GM23338 (cell line): ENCODE measurements at regions not wholly inside any gene's neighbourhood (a gene's known extent, or its start where the extent isn't known, plus 50 kb on each side); places are given as distances from the start of the nearest gene placed in this dataset.

Source experiments
- ATAC-seq: fragments of 200-7000 bp; cut with Tn5 transposase; 3 replicates; pipeline ENCODE4 v1.9.1; 2020
- DNase-seq: peaks from one replicate; pipeline ENCODE4 v3.0.0-alpha.2; 2015; ENCODE audit warnings: low spot score
- H2AFZ ChIP-seq: fragments of 200-600 bp; sonication (generic); 2 replicates; pipeline ENCODE4 v1.8.0; 2016; ENCODE audit warnings: antibody characterized with exemption, mild to moderate bottlenecking, moderate library complexity
- H3F3A ChIP-seq: fragments of 200-600 bp; sonication (generic); replicated peaks from 2 replicates; pipeline ENCODE4 v1.8.0; 2017; ENCODE audit warnings: antibody characterized with exemption, mixed run types, low read depth
- H3K27ac ChIP-seq: fragments of 200-600 bp; sonication (generic); 2 replicates; pipeline ENCODE4 v1.6.1; 2016; ENCODE audit warnings: low read depth
- H3K27me3 ChIP-seq: fragments of 200-600 bp; sonication (generic); 2 replicates; pipeline ENCODE4 v1.8.0; 2016; ENCODE audit warnings: mild to moderate bottlenecking, mixed run types, moderate library complexity; ENCODE audit not compliant: insufficient read depth
- H3K36me3 ChIP-seq: fragments of 200-600 bp; sonication (generic); 2 replicates; pipeline ENCODE4 v1.8.0; 2016; ENCODE audit warnings: mild to moderate bottlenecking; ENCODE audit not compliant: insufficient read depth
- H3K4me1 ChIP-seq: fragments of 200-600 bp; sonication (generic); 2 replicates; pipeline ENCODE4 v1.8.0; 2016; ENCODE audit warnings: mild to moderate bottlenecking, moderate library complexity; ENCODE audit not compliant: insufficient read depth
- H3K4me2 ChIP-seq: fragments of 200-600 bp; sonication (generic); 2 replicates; pipeline ENCODE4 v1.7.1; 2017; ENCODE audit warnings: mixed run types
- H3K4me3 ChIP-seq: fragments of 200-600 bp; sonication (generic); 2 replicates; pipeline ENCODE4 v1.6.1; 2016; ENCODE audit warnings: mixed run types
- H3K79me2 ChIP-seq: fragments of 200-600 bp; sonication (generic); replicated peaks from 2 replicates; pipeline ENCODE4 v1.8.0; 2017; ENCODE audit warnings: mild to moderate bottlenecking; ENCODE audit not compliant: insufficient read depth
- H3K9me2 ChIP-seq: fragments of 200-600 bp; sonication (generic); 2 replicates; pipeline ENCODE4 v1.8.0; 2017; ENCODE audit not compliant: insufficient read depth
- H4K20me1 ChIP-seq: fragments of 200-600 bp; sonication (generic); replicated peaks from 2 replicates; pipeline ENCODE4 v1.8.0; 2017; ENCODE audit warnings: mild to moderate bottlenecking; ENCODE audit not compliant: insufficient read depth
- H3K27ac Mint-ChIP-seq: 2 replicates; pipeline ENCODE4 v1.8.0; 2020; ENCODE audit warnings: inconsistent platforms, mild to moderate bottlenecking, moderate library complexity, mixed read lengths
- H3K27me3 Mint-ChIP-seq: 3 replicates; pipeline ENCODE4 v1.8.0; 2022; ENCODE audit warnings: low read depth, mild to moderate bottlenecking, moderate library complexity, mixed read lengths, inconsistent platforms; ENCODE audit not compliant: insufficient read depth, poor library complexity
- H3K36me3 Mint-ChIP-seq: 3 replicates; pipeline ENCODE4 v1.8.0; 2021; ENCODE audit warnings: low read depth, mild to moderate bottlenecking, inconsistent platforms, moderate library complexity, mixed read lengths
- H3K4me1 Mint-ChIP-seq: 3 replicates; pipeline ENCODE4 v1.8.0; 2020; ENCODE audit warnings: mild to moderate bottlenecking, inconsistent platforms, mixed read lengths
- H3K4me3 Mint-ChIP-seq: 3 replicates; pipeline ENCODE4 v1.8.0; 2021; ENCODE audit warnings: moderate library complexity, mild to moderate bottlenecking, inconsistent platforms, mixed read lengths
- H3K9me3 Mint-ChIP-seq: 3 replicates; pipeline ENCODE4 v1.8.0; 2020; ENCODE audit warnings: moderate library complexity, mild to moderate bottlenecking, inconsistent platforms, mixed read lengths
- EZH2 ChIP-seq: fragments of 200-600 bp; sonication (generic); IDR thresholded peaks from one replicate; pipeline ENCODE4 v1.8.0; 2017; ENCODE audit warnings: antibody characterized with exemption, mild to moderate bottlenecking, low read depth; ENCODE audit not compliant: unreplicated experiment
- JUNB ChIP-seq: IDR thresholded peaks from one replicate; pipeline ENCODE4 v1.6.1; 2016; ENCODE audit warnings: antibody characterized with exemption; ENCODE audit not compliant: unreplicated experiment
- TF ChIP-seq, protein P1 (sequence below): fragments of 250-450 bp; sonication (Bioruptor Pico); IDR thresholded peaks from 2 replicates; pipeline ENCODE4 v1.5.0; 2020; ENCODE audit warnings: mild to moderate bottlenecking, moderate library complexity
- TF ChIP-seq, protein P2 (sequence below): IDR thresholded peaks from one replicate; pipeline ENCODE4 v1.6.1; 2018; ENCODE audit warnings: antibody characterized with exemption; ENCODE audit not compliant: unreplicated experiment

DNA sequence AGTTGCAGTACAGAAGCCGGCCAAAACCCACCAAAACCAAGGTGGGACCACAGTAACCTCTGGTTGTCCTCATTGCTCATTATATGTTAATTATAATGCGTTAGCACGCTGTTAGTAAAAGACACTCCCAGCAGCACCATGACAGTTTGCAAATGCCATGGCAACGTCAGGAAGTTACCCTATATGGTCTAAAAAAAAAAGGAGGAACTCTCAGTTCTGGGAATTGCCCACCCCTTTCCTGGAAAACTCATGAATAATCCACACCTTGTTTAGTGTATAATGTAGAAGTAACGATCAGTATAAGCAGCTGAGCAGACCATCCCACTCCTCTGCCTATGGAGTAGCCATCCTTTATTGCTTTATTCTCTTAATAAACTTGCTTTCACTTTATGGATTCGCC is 148.6 kb upstream of the EXOC2 start:
- H3K27me3 ChIP-seq, result no peaks in the 10 kb centered on the region
- no peaks in the 10 kb centered on the region for H3F3A ChIP-seq
- Mint-ChIP-seq H3K27ac (no peak overlapping the region), H3K4me3 (no peak overlapping the region), H3K9me3 (peaks cover 15% of the 10 kb centered on the region), H3K27me3 (peaks cover 5% of the 10 kb centered on the region), H3K4me1 (peaks cover 18% of the 10 kb centered on the region), H3K36me3 (peaks cover 13% of the 10 kb centered on the region; the same call in 2 of the 3 replicates)
- DNase-seq (no peak), ATAC-seq (no peak)
- H3K4me1 ChIP-seq, result no peaks in the 10 kb centered on the region; the same call in 1 of the 2 replicates
- H3K36me3 ChIP-seq, result no peaks in the 10 kb centered on the region
- H3K79me2 ChIP-seq, result no peaks in the 10 kb centered on the region
- no peak overlapping the region for H3K4me3 ChIP-seq
- H3K4me2 ChIP-seq, result no peak overlapping the region
- H3K27ac ChIP-seq, result no peak overlapping the region
- TF ChIP-seq EZH2, result no peak
- H2AFZ ChIP-seq, result no peak overlapping the region; the same call in 1 of the 2 replicates
- H4K20me1 ChIP-seq, result no peaks in the 10 kb centered on the region
- 0 out of 2 replicates have a peak, but pooled peaks cover 6% of the 10 kb centered on the region for H3K9me2 ChIP-seq

DNA sequence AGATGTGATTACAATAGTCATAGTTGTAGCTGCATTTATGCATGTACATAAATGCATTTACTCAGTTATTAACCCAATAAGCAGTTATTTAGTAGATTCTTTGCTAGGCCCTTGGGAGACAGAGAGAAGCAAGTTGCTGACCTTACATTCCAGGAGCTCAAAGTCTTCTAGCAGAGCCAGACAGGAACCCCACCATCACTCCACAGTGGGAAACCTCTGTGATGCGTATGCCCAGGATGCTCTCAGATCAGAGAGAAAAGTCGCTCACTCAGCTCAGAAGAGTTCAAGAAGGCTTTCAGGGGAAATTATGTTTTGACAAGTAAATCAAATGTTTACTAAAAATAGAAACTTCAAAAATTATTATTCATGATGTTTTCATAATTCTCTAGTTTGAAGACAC is 146.3 kb upstream of the EXOC2 start:
- TF ChIP-seq, protein P1, sequence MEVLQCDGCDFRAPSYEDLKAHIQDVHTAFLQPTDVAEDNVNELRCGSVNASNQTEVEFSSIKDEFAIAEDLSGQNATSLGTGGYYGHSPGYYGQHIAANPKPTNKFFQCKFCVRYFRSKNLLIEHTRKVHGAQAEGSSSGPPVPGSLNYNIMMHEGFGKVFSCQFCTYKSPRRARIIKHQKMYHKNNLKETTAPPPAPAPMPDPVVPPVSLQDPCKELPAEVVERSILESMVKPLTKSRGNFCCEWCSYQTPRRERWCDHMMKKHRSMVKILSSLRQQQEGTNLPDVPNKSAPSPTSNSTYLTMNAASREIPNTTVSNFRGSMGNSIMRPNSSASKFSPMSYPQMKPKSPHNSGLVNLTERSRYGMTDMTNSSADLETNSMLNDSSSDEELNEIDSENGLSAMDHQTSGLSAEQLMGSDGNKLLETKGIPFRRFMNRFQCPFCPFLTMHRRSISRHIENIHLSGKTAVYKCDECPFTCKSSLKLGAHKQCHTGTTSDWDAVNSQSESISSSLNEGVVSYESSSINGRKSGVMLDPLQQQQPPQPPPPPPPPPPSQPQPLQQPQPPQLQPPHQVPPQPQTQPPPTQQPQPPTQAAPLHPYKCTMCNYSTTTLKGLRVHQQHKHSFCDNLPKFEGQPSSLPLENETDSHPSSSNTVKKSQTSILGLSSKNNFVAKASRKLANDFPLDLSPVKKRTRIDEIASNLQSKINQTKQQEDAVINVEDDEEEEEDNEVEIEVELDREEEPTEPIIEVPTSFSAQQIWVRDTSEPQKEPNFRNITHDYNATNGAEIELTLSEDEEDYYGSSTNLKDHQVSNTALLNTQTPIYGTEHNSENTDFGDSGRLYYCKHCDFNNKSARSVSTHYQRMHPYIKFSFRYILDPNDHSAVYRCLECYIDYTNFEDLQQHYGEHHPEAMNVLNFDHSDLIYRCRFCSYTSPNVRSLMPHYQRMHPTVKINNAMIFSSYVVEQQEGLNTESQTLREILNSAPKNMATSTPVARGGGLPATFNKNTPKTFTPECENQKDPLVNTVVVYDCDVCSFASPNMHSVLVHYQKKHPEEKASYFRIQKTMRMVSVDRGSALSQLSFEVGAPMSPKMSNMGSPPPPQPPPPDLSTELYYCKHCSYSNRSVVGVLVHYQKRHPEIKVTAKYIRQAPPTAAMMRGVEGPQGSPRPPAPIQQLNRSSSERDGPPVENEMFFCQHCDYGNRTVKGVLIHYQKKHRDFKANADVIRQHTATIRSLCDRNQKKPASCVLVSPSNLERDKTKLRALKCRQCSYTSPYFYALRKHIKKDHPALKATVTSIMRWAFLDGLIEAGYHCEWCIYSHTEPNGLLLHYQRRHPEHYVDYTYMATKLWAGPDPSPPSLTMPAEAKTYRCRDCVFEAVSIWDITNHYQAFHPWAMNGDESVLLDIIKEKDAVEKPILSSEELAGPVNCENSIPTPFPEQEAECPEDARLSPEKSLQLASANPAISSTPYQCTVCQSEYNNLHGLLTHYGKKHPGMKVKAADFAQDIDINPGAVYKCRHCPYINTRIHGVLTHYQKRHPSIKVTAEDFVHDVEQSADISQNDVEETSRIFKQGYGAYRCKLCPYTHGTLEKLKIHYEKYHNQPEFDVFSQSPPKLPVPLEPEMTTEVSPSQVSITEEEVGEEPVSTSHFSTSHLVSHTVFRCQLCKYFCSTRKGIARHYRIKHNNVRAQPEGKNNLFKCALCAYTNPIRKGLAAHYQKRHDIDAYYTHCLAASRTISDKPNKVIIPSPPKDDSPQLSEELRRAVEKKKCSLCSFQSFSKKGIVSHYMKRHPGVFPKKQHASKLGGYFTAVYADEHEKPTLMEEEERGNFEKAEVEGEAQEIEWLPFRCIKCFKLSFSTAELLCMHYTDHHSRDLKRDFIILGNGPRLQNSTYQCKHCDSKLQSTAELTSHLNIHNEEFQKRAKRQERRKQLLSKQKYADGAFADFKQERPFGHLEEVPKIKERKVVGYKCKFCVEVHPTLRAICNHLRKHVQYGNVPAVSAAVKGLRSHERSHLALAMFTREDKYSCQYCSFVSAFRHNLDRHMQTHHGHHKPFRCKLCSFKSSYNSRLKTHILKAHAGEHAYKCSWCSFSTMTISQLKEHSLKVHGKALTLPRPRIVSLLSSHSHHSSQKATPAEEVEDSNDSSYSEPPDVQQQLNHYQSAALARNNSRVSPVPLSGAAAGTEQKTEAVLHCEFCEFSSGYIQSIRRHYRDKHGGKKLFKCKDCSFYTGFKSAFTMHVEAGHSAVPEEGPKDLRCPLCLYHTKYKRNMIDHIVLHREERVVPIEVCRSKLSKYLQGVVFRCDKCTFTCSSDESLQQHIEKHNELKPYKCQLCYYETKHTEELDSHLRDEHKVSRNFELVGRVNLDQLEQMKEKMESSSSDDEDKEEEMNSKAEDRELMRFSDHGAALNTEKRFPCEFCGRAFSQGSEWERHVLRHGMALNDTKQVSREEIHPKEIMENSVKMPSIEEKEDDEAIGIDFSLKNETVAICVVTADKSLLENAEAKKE (CRISPR knock-in tag), result peak; percentile 72; the same call in 1 of the 2 replicates
- TF ChIP-seq, protein P2, sequence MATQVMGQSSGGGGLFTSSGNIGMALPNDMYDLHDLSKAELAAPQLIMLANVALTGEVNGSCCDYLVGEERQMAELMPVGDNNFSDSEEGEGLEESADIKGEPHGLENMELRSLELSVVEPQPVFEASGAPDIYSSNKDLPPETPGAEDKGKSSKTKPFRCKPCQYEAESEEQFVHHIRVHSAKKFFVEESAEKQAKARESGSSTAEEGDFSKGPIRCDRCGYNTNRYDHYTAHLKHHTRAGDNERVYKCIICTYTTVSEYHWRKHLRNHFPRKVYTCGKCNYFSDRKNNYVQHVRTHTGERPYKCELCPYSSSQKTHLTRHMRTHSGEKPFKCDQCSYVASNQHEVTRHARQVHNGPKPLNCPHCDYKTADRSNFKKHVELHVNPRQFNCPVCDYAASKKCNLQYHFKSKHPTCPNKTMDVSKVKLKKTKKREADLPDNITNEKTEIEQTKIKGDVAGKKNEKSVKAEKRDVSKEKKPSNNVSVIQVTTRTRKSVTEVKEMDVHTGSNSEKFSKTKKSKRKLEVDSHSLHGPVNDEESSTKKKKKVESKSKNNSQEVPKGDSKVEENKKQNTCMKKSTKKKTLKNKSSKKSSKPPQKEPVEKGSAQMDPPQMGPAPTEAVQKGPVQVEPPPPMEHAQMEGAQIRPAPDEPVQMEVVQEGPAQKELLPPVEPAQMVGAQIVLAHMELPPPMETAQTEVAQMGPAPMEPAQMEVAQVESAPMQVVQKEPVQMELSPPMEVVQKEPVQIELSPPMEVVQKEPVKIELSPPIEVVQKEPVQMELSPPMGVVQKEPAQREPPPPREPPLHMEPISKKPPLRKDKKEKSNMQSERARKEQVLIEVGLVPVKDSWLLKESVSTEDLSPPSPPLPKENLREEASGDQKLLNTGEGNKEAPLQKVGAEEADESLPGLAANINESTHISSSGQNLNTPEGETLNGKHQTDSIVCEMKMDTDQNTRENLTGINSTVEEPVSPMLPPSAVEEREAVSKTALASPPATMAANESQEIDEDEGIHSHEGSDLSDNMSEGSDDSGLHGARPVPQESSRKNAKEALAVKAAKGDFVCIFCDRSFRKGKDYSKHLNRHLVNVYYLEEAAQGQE, result no peak
- TF ChIP-seq JUNB, result no peak
- Mint-ChIP-seq H3K36me3 (peaks cover 13% of the 10 kb centered on the region; the same call in 2 of the 3 replicates), H3K27me3 (peaks cover 7% of the 10 kb centered on the region), H3K9me3 (peaks cover 15% of the 10 kb centered on the region), H3K4me3 (no peak overlapping the region), H3K27ac (no peak overlapping the region), H3K4me1 (peaks cover 23% of the 10 kb centered on the region)
- H3F3A ChIP-seq, result no peaks in the 10 kb centered on the region
- no peaks in the 10 kb centered on the region for H3K27me3 ChIP-seq
- 0 out of 2 replicates have a peak, but pooled peaks cover 6% of the 10 kb centered on the region for H3K9me2 ChIP-seq
- DNase-seq, result no peak
- H3K27ac ChIP-seq, result no peak overlapping the region
- peak; percentile 51 for ATAC-seq
- no peak overlapping the region for H3K4me3 ChIP-seq
- H3K79me2 ChIP-seq, result no peaks in the 10 kb centered on the region
- H3K4me2 ChIP-seq, result no peak overlapping the region
- H2AFZ ChIP-seq, result no peak overlapping the region
- H4K20me1 ChIP-seq, result no peaks in the 10 kb centered on the region
- no peaks in the 10 kb centered on the region for H3K36me3 ChIP-seq
- H3K4me1 ChIP-seq, result peaks cover 12% of the 10 kb centered on the region
